Endodermal cell (in vitro differentiated cells): ENCODE measurements at regions not wholly inside any gene's neighbourhood (a gene's known extent, or its start where the extent isn't known, plus 50 kb on each side); places are given as distances from the start of the nearest gene placed in this dataset.

Experiments used
- DNase-seq: peaks from one replicate; pipeline ENCODE4 v3.0.0-alpha.2; 2017
- H3K27ac ChIP-seq: 2 replicates; pipeline ENCODE4 v1.5.1; 2013; ENCODE audit warnings: mild to moderate bottlenecking, low read depth, low read length, moderate library complexity
- H3K27me3 ChIP-seq: 2 replicates; pipeline ENCODE4 v1.6.1; 2013; ENCODE audit warnings: mild to moderate bottlenecking, low read length, moderate library complexity; ENCODE audit not compliant: insufficient read depth, control insufficient read depth, poor library complexity, severe bottlenecking
- H3K36me3 ChIP-seq: 2 replicates; pipeline ENCODE4 v1.7.0; 2013; ENCODE audit warnings: mild to moderate bottlenecking, low read length, moderate library complexity; ENCODE audit not compliant: control insufficient read depth, insufficient read depth
- H3K4me1 ChIP-seq: one replicate; pipeline ENCODE4 v1.7.0; 2013; ENCODE audit warnings: low read length; ENCODE audit not compliant: control insufficient read depth, insufficient read depth
- H3K4me3 ChIP-seq: 2 replicates; pipeline ENCODE4 v1.5.1; 2013; ENCODE audit warnings: mild to moderate bottlenecking, low read length, moderate library complexity
- H3K9ac ChIP-seq: 2 replicates; pipeline ENCODE4 v1.6.1; 2013; ENCODE audit warnings: mild to moderate bottlenecking, low read length, moderate library complexity; ENCODE audit not compliant: poor library complexity, severe bottlenecking; ENCODE audit errors: extremely low read depth
- H3K9me3 ChIP-seq: 2 replicates; pipeline ENCODE4 v1.6.1; 2013; ENCODE audit warnings: mild to moderate bottlenecking, low read length, moderate library complexity; ENCODE audit not compliant: control insufficient read depth
- H3K27ac Mint-ChIP-seq: 2 replicates; pipeline ENCODE4 v1.8.0; 2020; ENCODE audit warnings: mixed read lengths
- H3K27me3 Mint-ChIP-seq: 2 replicates; pipeline ENCODE4 v1.8.0; 2021; ENCODE audit warnings: mild to moderate bottlenecking, mixed read lengths; ENCODE audit not compliant: insufficient read depth
- H3K36me3 Mint-ChIP-seq: 2 replicates; pipeline ENCODE4 v1.8.0; 2020; ENCODE audit warnings: low read depth, mixed read lengths
- H3K4me1 Mint-ChIP-seq: 2 replicates; pipeline ENCODE4 v1.8.0; 2020; ENCODE audit warnings: mixed read lengths
- H3K4me3 Mint-ChIP-seq: 2 replicates; pipeline ENCODE4 v1.8.0; 2020; ENCODE audit warnings: mild to moderate bottlenecking, moderate library complexity, mixed read lengths
- H3K9me3 Mint-ChIP-seq: 2 replicates; pipeline ENCODE4 v1.8.0; 2020; ENCODE audit warnings: mild to moderate bottlenecking, mixed read lengths
- WGBS, 2 experiments: methylation state at CpG; one replicate each; pipeline versions ENCODE4 v1.1.5 to v1.1.7; 2013; ENCODE audit warnings: missing lambda C conversion rate in 2 of 2, mixed read lengths in 1 of 2; ENCODE audit not compliant: insufficient coverage in 1 of 2, insufficient read length in 1 of 2; 5-methylcytosine and 5-hydroxymethylcytosine counted together
- TF ChIP-seq, protein P1 (sequence below): fragments of 200-600 bp; sonication (generic); conservative IDR thresholded peaks from 2 replicates; pipeline ENCODE4 v1.5.0; 2021; ENCODE audit warnings: antibody characterized with exemption, mild to moderate bottlenecking

DNA sequence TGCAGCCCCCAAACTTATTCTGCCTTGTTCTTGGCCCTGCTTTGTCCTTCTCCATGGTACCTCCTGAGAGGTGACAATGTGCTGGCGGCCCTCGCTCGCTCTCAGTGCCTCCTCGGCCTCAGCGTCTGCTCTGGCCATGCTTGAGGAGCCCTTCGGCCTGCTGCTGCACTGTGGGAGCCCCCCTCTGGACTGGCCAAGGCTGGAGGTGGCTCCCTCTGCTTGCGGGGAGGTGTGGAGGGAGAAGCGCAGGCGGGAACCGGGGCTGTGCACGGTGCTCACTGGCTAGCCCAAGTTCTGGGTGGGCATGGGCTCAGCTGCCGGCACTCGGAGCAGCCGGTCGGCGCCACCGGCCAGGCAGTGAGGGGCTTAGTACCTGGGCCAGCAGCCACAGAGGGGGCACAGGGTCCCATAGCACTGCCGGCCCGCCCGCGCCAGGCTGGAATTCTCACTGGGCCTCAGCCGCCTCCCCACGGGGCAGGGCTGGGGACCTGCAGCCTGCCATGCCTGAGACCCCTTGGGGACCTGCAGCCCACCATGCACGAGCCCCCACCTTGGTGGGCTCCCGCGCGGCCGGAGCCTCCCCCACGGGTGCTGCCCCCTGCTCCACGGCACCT lies 55.9 kb upstream of the RALGAPA2 start:
- Mint-ChIP-seq H3K36me3 (no peaks in the 10 kb centered on the region), H3K4me3 (no peak overlapping the region), H3K27ac (no peak overlapping the region), H3K4me1 (no peaks in the 10 kb centered on the region), H3K9me3 (peaks cover 45% of the 10 kb centered on the region), H3K27me3 (peaks cover 1% of the 10 kb centered on the region)
- Histone ChIP-seq H3K9ac (no peak overlapping the region), H3K27me3 (no peaks in the 10 kb centered on the region), H3K4me1 (no peaks in the 10 kb centered on the region), H3K36me3 (no peaks in the 10 kb centered on the region), H3K27ac (no peak overlapping the region), H3K9me3 (peaks cover 11% of the 10 kb centered on the region), H3K4me3 (no peak overlapping the region)
- 95% methylated on average over 9 to 30 of the region's 30 CpGs for WGBS, 2 experiments
- TF ChIP-seq, protein P1, sequence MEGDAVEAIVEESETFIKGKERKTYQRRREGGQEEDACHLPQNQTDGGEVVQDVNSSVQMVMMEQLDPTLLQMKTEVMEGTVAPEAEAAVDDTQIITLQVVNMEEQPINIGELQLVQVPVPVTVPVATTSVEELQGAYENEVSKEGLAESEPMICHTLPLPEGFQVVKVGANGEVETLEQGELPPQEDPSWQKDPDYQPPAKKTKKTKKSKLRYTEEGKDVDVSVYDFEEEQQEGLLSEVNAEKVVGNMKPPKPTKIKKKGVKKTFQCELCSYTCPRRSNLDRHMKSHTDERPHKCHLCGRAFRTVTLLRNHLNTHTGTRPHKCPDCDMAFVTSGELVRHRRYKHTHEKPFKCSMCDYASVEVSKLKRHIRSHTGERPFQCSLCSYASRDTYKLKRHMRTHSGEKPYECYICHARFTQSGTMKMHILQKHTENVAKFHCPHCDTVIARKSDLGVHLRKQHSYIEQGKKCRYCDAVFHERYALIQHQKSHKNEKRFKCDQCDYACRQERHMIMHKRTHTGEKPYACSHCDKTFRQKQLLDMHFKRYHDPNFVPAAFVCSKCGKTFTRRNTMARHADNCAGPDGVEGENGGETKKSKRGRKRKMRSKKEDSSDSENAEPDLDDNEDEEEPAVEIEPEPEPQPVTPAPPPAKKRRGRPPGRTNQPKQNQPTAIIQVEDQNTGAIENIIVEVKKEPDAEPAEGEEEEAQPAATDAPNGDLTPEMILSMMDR: no peak
- DNase-seq: no peak

DNA sequence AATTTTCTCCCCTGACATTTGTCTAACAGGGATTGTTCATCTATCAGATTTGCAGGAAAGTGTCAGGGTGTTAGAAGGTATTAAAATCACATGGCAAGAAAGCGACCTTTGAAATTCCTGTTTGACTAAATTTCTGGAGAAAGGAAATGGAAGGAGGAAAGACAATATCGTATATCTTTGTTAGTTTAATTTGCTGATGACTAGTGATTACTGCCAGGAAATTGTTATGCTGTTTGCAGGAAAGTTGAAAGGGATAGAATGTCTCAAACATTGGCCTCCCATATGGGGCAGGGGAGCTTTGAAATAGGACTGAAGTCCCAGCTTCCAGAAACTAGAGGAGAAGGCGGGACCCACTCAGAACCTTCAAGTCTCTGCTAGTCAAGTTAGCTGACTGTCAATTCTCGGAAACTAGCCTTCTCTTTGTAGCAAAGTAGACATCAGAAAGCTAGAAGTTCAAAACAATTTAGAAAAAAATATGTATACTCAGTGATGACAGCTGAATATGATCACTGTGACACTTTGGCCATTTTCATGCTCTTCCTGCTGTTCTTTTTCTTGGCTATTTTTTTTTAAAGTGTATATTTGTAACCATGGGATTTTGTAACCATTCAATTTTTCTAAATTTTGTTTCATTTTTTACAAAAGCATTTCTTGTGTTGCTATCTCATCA lies 53.4 kb upstream of the RALGAPA2 start:
- no peak for DNase-seq
- Mint-ChIP-seq H3K4me3 (no peak overlapping the region), H3K36me3 (no peaks in the 10 kb centered on the region), H3K27me3 (peaks cover 1% of the 10 kb centered on the region), H3K4me1 (no peaks in the 10 kb centered on the region), H3K9me3 (peaks cover 37% of the 10 kb centered on the region), H3K27ac (no peak overlapping the region)
- TF ChIP-seq, protein P1: no peak
- Histone ChIP-seq H3K9me3 (peaks cover 11% of the 10 kb centered on the region), H3K36me3 (no peaks in the 10 kb centered on the region), H3K4me3 (no peak overlapping the region), H3K27ac (no peak overlapping the region), H3K4me1 (no peaks in the 10 kb centered on the region), H3K9ac (no peak overlapping the region), H3K27me3 (no peaks in the 10 kb centered on the region)
- 89 to 94% methylated on average over 3 to 4 of the region's 4 CpGs for WGBS, 2 experiments

DNA sequence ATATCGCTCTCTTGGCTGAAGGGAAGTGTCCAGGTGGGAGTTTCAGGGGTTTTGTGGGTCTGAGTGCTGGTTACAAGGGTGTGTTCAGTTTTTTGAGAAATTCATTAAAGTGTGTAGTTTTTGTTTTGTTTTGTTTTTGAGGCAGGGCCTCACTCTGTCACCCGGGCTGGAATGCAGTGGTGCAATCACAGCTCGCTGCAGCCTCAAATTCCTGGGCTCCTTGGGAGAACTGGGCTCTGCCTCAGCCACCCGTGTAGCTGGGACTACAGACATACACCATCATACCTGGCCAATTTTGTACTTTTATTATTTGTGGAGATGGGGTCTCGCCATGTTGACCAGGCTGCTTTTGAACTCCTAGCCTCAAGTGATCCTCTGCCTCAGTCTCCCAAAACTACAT lies 51.2 kb upstream of the RALGAPA2 start:
- Histone ChIP-seq H3K9ac (no peak overlapping the region), H3K4me3 (no peak overlapping the region), H3K4me1 (no peaks in the 10 kb centered on the region), H3K27ac (no peak overlapping the region), H3K9me3 (peaks cover 11% of the 10 kb centered on the region), H3K36me3 (no peaks in the 10 kb centered on the region), H3K27me3 (no peaks in the 10 kb centered on the region)
- Mint-ChIP-seq H3K27ac (no peak overlapping the region), H3K4me1 (no peaks in the 10 kb centered on the region), H3K36me3 (no peaks in the 10 kb centered on the region), H3K4me3 (no peak overlapping the region), H3K9me3 (peaks cover 21% of the 10 kb centered on the region), H3K27me3 (no peaks in the 10 kb centered on the region)
- TF ChIP-seq, protein P1: no peak
- 83 to 90% methylated on average over 1 to 5 of the region's 5 CpGs for WGBS, 2 experiments
- no peak for DNase-seq
